PC-9 (cell line): ENCODE measurements at regions not wholly inside any gene's neighbourhood (a gene's known extent, or its start where the extent isn't known, plus 50 kb on each side); places are given as distances from the start of the nearest gene placed in this dataset.
"Not testable (repeated sequence)": the region's sequence is repeated elsewhere in the genome, so short reads cannot be mapped to it uniquely, and the experiment has no call there.

ENCODE experiments used
- BruUV-seq: library from RNA; stranded (reverse); fragments of 400-500 nt; replicated peaks from 2 replicates; lab custom pipeline; 2021; lab: Mats Ljungman, UMichigan
- CTCF ChIA-PET: fragments of 300-600 bp; sonication (Branson Sonifier 250); formaldehyde crosslinking; loops from one replicate; lab custom pipeline; 2022; ENCODE audit warnings: antibody characterized with exemption; lab: Charles Lee
- POLR2A ChIA-PET: fragments of 300-600 bp; sonication (Branson Sonifier 250); formaldehyde crosslinking; loops from one replicate; lab custom pipeline; 2022; ENCODE audit warnings: antibody characterized with exemption; ENCODE audit not compliant: unreplicated experiment; lab: Charles Lee
- DNase-seq, 2 experiments: peaks; one replicate each; pipeline versions ENCODE4 v3.0.0 to v3.0.0-alpha.2; 2015 to 2022; ENCODE audit warnings: mixed read lengths in 1 of 2
- H2AFZ ChIP-seq: fragments of 200-600 bp; sonication (generic); 2 replicates; pipeline ENCODE4 v1.8.1; 2017; ENCODE audit warnings: antibody characterized with exemption
- H3F3A ChIP-seq: fragments of 200-600 bp; sonication (generic); 2 replicates; pipeline ENCODE4 v1.8.1; 2017; ENCODE audit warnings: antibody characterized with exemption, mild to moderate bottlenecking, low read depth; ENCODE audit not compliant: insufficient read depth
- H3K27ac ChIP-seq: fragments of 200-600 bp; sonication (generic); 2 replicates; pipeline ENCODE4 v1.6.1; 2016; ENCODE audit warnings: mixed run types
- H3K27me3 ChIP-seq: fragments of 200-600 bp; sonication (generic); 2 replicates; pipeline ENCODE4 v1.6.1; 2016; ENCODE audit warnings: low read depth, mixed run types; ENCODE audit not compliant: insufficient read depth
- H3K36me3 ChIP-seq: fragments of 200-600 bp; sonication (generic); 2 replicates; pipeline ENCODE4 v1.6.1; 2016; ENCODE audit warnings: low read depth, mixed run types
- H3K4me1 ChIP-seq: fragments of 200-600 bp; sonication (generic); replicated peaks from 2 replicates; pipeline ENCODE4 v1.6.1; 2016; ENCODE audit warnings: mixed run types; ENCODE audit not compliant: insufficient read depth
- H3K4me2 ChIP-seq: fragments of 200-600 bp; sonication (generic); 2 replicates; pipeline ENCODE4 v1.6.1; 2017; ENCODE audit warnings: mixed run types
- H3K4me3 ChIP-seq: fragments of 200-600 bp; sonication (generic); 2 replicates; pipeline ENCODE4 v1.6.1; 2016; ENCODE audit warnings: mixed run types
- H3K79me2 ChIP-seq: fragments of 200-600 bp; sonication (generic); 2 replicates; pipeline ENCODE4 v1.6.1; 2017; ENCODE audit warnings: low read depth, mixed run types
- H3K9me2 ChIP-seq: fragments of 200-600 bp; sonication (generic); 2 replicates; pipeline ENCODE4 v1.8.1; 2017; ENCODE audit warnings: mild to moderate bottlenecking; ENCODE audit not compliant: insufficient read depth
- H3K9me3 ChIP-seq: fragments of 200-600 bp; sonication (generic); 2 replicates; pipeline ENCODE4 v1.8.1; 2016; ENCODE audit warnings: low read depth; ENCODE audit not compliant: insufficient read depth
- H4K20me1 ChIP-seq: fragments of 200-600 bp; sonication (generic); 2 replicates; pipeline ENCODE4 v1.8.1; 2017; ENCODE audit not compliant: insufficient read depth
- CTCF ChIP-seq: fragments of 200-600 bp; sonication (generic); conservative IDR thresholded peaks from 2 replicates; pipeline ENCODE4 v1.6.1; 2017; ENCODE audit warnings: mixed run types, antibody characterized with exemption, mild to moderate bottlenecking, moderate library complexity
- EZH2 ChIP-seq: fragments of 200-600 bp; sonication (generic); IDR thresholded peaks from 2 replicates; pipeline ENCODE4 v1.8.0; 2017; ENCODE audit warnings: antibody characterized with exemption, low read depth
- intact Hi-C: fragments of 100-400 bp; cut with micrococcal nuclease; formaldehyde crosslinking; loops from one replicate; pipeline ENCODE4 v1.10.0; 2022; ENCODE audit not compliant: unreplicated experiment

- no TSS peak for BruUV-seq
- no peak overlapping the region for H3K27ac ChIP-seq
- no peaks in the 10 kb centered on the region for H3K27me3 ChIP-seq
- ChIA-PET POLR2A (no interaction called here), CTCF (no interaction called here)
- H3K4me2 ChIP-seq, result no peak overlapping the region
- no peak overlapping the region for H3K4me3 ChIP-seq
- DNase-seq, result no peak
- no peak overlapping the region for H2AFZ ChIP-seq
- H4K20me1 ChIP-seq, result no peaks in the 10 kb centered on the region
- H3K4me1 ChIP-seq, result peaks cover 16% of the 10 kb centered on the region
- TF ChIP-seq CTCF, result no peak
- no peak for TF ChIP-seq EZH2
- 0 out of 2 replicates have a peak, but pooled peaks cover 30% of the 10 kb centered on the region for H3K36me3 ChIP-seq
- intact Hi-C loops, result no loop called here
- peaks cover 53% of the 10 kb centered on the region for H3F3A ChIP-seq
- H3K9me2 ChIP-seq, result no peaks in the 10 kb centered on the region
- H3K9me3 ChIP-seq, result peaks cover 5% of the 10 kb centered on the region; the same call in 1 of the 2 replicates
- H3K79me2 ChIP-seq, result peaks cover 3% of the 10 kb centered on the region; the same call in 1 of the 2 replicates
Observed at GRCh38 chr1:234848972-234849649, 239.1 kb upstream of the IRF2BP2 start.

DNA sequence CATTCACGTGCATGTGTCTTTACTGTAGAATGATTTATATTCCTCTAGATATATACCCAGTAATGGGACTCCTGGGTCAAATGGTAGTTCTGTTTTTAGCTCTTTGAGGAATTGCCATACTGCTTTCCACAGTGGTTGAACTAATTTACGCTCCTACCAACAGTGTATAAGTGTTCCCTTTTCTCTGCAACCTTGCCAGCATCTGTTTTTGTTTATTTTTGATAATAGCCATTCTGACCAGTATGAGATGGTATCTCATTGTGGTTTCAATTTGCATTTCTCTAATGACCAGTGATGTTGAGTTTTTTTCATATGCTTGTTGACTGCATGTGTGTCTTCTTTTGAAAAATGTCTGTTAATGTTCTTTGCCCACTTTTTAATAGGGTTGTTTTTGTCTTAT, 236.8 kb upstream of the IRF2BP2 start:
- H3K27me3 ChIP-seq, H3K4me1 ChIP-seq, H3K9me3 ChIP-seq, H3K4me2 ChIP-seq, DNase-seq, H4K20me1 ChIP-seq, H3K79me2 ChIP-seq, H3K4me3 ChIP-seq, CTCF ChIA-PET, H3K9me2 ChIP-seq, H3K27ac ChIP-seq, H2AFZ ChIP-seq, intact Hi-C loops, BruUV-seq: not testable (repeated sequence)
- POLR2A ChIA-PET, result interaction anchor here (0.6 kb wide), 1 partner anchor 223 kb away, joined by 4 read pairs; no protein-coding TSS in a partner anchor
- Histone ChIP-seq H3K36me3 (0 out of 2 replicates have a peak, but pooled peaks cover 40% of the 10 kb centered on the region), H3F3A (peaks cover 45% of the 10 kb centered on the region)

GRCh38 chr1:234845836-234846235, 235.9 kb upstream of the IRF2BP2 start:
- ChIA-PET POLR2A (no interaction called here), CTCF (interaction anchor here (0.6 kb wide), 1 partner anchor 87 kb away, joined by 5 read pairs; no protein-coding TSS in a partner anchor)
- H3K9me3 ChIP-seq, result peaks cover 5% of the 10 kb centered on the region; the same call in 1 of the 2 replicates
- no peaks in the 10 kb centered on the region for H3K27me3 ChIP-seq
- DNase-seq, result peak in 1 of 2 experiments; percentile 3
- BruUV-seq, result no TSS peak
- H2AFZ ChIP-seq, result no peak overlapping the region
- no peak overlapping the region for H3K4me3 ChIP-seq
- peaks cover 45% of the 10 kb centered on the region; the same call in 1 of the 2 replicates for H3F3A ChIP-seq
- peaks cover 18% of the 10 kb centered on the region; the same call in 1 of the 2 replicates for H3K4me1 ChIP-seq
- H3K27ac ChIP-seq, result no peak overlapping the region
- intact Hi-C loops, result no loop called here
- H3K79me2 ChIP-seq, result 0 out of 2 replicates have a peak, but pooled peaks cover 4% of the 10 kb centered on the region
- H4K20me1 ChIP-seq, result no peaks in the 10 kb centered on the region
- TF ChIP-seq EZH2 (no peak), CTCF (no peak)
- 0 out of 2 replicates have a peak, but pooled peaks cover 40% of the 10 kb centered on the region for H3K36me3 ChIP-seq
- H3K4me2 ChIP-seq, result no peak overlapping the region
- no peaks in the 10 kb centered on the region for H3K9me2 ChIP-seq
